IMR-90 (cell line): ENCODE measurements at regions not wholly inside any gene's neighbourhood (a gene's known extent, or its start where the extent isn't known, plus 50 kb on each side); places are given as distances from the start of the nearest gene placed in this dataset.

ENCODE experiments used
- ATAC-seq: fragments of 200-7000 bp; cut with Tn5 transposase; 2 replicates; pipeline ENCODE4 v1.9.1; 2020; ENCODE audit warnings: low read depth, mild to moderate bottlenecking, moderate library complexity
- BruUV-seq: library from RNA; stranded (reverse); fragments of 400-500 nt; replicated peaks from 2 replicates; lab custom pipeline; 2021; lab: Mats Ljungman, UMichigan
- CTCF ChIA-PET: fragments of 300-600 bp; formaldehyde crosslinking; extraction: SDS; loops from one replicate; lab custom pipeline; 2021; ENCODE audit warnings: antibody characterized with exemption; lab: Yijun Ruan, JAX
- POLR2A ChIA-PET: fragments of 300-600 bp; sonication (Branson Sonifier 250); formaldehyde crosslinking; loops from one replicate; lab custom pipeline; 2022; ENCODE audit warnings: antibody characterized with exemption; ENCODE audit not compliant: unreplicated experiment; lab: Charles Lee
- DNase-seq: peaks from one replicate; pipeline ENCODE4 v3.0.0; 2013
- H2AFZ ChIP-seq: replicated peaks from 2 replicates; pipeline ENCODE3; 2013; ENCODE audit warnings: low read length, mild to moderate bottlenecking; ENCODE audit not compliant: poor library complexity
- H2AK5ac ChIP-seq: 2 replicates; pipeline ENCODE4 v1.6.1; 2013; ENCODE audit warnings: low read depth, low read length, inconsistent platforms
- H2AK9ac ChIP-seq: replicated peaks from 2 replicates; pipeline ENCODE3; 2013; ENCODE audit warnings: mild to moderate bottlenecking, low read depth, low read length, moderate library complexity; ENCODE audit not compliant: poor library complexity
- H2BK120ac ChIP-seq: 2 replicates; pipeline ENCODE4 v1.6.1; 2013; ENCODE audit warnings: low read depth, low read length, inconsistent platforms
- H2BK15ac ChIP-seq: 3 replicates; pipeline ENCODE4 v1.6.1; 2013; ENCODE audit warnings: low read depth, low read length, inconsistent platforms
- H2BK20ac ChIP-seq: 2 replicates; pipeline ENCODE4 v1.6.1; 2013; ENCODE audit warnings: low read depth, mild to moderate bottlenecking, inconsistent platforms, low read length, moderate library complexity
- H2BK5ac ChIP-seq: 2 replicates; pipeline ENCODE4 v1.6.1; 2013; ENCODE audit warnings: mild to moderate bottlenecking, low read depth, low read length, inconsistent platforms; ENCODE audit not compliant: poor library complexity, severe bottlenecking
- H3K14ac ChIP-seq: replicated peaks from 2 replicates; pipeline ENCODE4 v1.6.1; 2013; ENCODE audit warnings: low read depth, low read length, inconsistent platforms
- H3K18ac ChIP-seq: 2 replicates; pipeline ENCODE4 v1.6.1; 2013; ENCODE audit warnings: low read depth, low read length, control low read depth
- H3K23ac ChIP-seq: 2 replicates; pipeline ENCODE4 v1.6.1; 2013; ENCODE audit warnings: low read depth, low read length, inconsistent platforms
- H3K27ac ChIP-seq: 2 replicates; pipeline ENCODE4 v1.5.1; 2013; ENCODE audit warnings: mild to moderate bottlenecking, control low read depth, low read length; ENCODE audit not compliant: insufficient read depth
- H3K27me3 ChIP-seq: 2 replicates; pipeline ENCODE4 v1.6.1; 2013; ENCODE audit warnings: low read length; ENCODE audit not compliant: control insufficient read depth, insufficient read depth
- H3K36me3 ChIP-seq: 2 replicates; pipeline ENCODE4 v1.6.1; 2013; ENCODE audit warnings: low read length, mixed read lengths; ENCODE audit not compliant: control insufficient read depth, insufficient read depth
- H3K4ac ChIP-seq: 2 replicates; pipeline ENCODE4 v1.6.1; 2013; ENCODE audit warnings: low read depth, low read length, inconsistent platforms
- H3K4me1 ChIP-seq: 2 replicates; pipeline ENCODE4 v1.6.1; 2013; ENCODE audit warnings: low read length, mixed read lengths; ENCODE audit not compliant: control insufficient read depth, insufficient read depth
- H3K4me2 ChIP-seq: 2 replicates; pipeline ENCODE4 v1.6.1; 2013; ENCODE audit warnings: low read depth, mild to moderate bottlenecking, control low read depth, low read length, moderate library complexity
- H3K4me3 ChIP-seq: 2 replicates; pipeline ENCODE4 v1.5.1; 2013; ENCODE audit warnings: low read depth, mild to moderate bottlenecking, control low read depth, low read length, moderate library complexity; ENCODE audit not compliant: insufficient read depth
- H3K56ac ChIP-seq: 2 replicates; pipeline ENCODE4 v1.6.1; 2013; ENCODE audit warnings: low read length, inconsistent platforms; ENCODE audit not compliant: insufficient read depth; ENCODE audit errors: extremely low read depth
- H3K79me1 ChIP-seq, 2 experiments: 2 replicates each; pipeline ENCODE4 v1.6.1; 2013; ENCODE audit warnings: low read length in 2 of 2, inconsistent platforms in 1 of 2, low read depth in 1 of 2
- H3K9ac ChIP-seq: 2 replicates; pipeline ENCODE4 v1.6.1; 2013; ENCODE audit warnings: low read depth, low read length, control low read depth
- H3K9me1 ChIP-seq: 2 replicates; pipeline ENCODE4 v1.6.1; 2013; ENCODE audit warnings: low read length, inconsistent platforms; ENCODE audit not compliant: insufficient read depth
- H3K9me3 ChIP-seq: 2 replicates; pipeline ENCODE4 v1.6.1; 2013; ENCODE audit warnings: low read length; ENCODE audit not compliant: control insufficient read depth, insufficient read depth
- H4K20me1 ChIP-seq: 2 replicates; pipeline ENCODE4 v1.6.1; 2013; ENCODE audit warnings: low read length, inconsistent platforms; ENCODE audit not compliant: insufficient read depth
- H4K5ac ChIP-seq: 2 replicates; pipeline ENCODE4 v1.6.1; 2013; ENCODE audit warnings: mild to moderate bottlenecking, low read depth, low read length, control low read depth
- H4K8ac ChIP-seq, 2 experiments: 2 replicates each; pipeline ENCODE4 v1.6.1; 2013; ENCODE audit warnings: low read depth in 2 of 2, low read length in 2 of 2, control low read depth in 1 of 2, inconsistent platforms in 1 of 2
- H4K91ac ChIP-seq: 2 replicates; pipeline ENCODE4 v1.6.1; 2013; ENCODE audit warnings: low read depth, low read length, inconsistent platforms; ENCODE audit not compliant: insufficient read depth
- BHLHE40 ChIP-seq: fragments of 150-350 bp; IDR thresholded peaks from 2 replicates; pipeline ENCODE4 v1.6.1; 2016; ENCODE audit warnings: mild to moderate bottlenecking, low read depth, low read length
- CEBPB ChIP-seq: IDR thresholded peaks from 2 replicates; pipeline ENCODE4 v1.6.1; 2012; ENCODE audit warnings: low read depth, low read length, improper control_type of control experiment
- CHD1 ChIP-seq: IDR thresholded peaks from 2 replicates; pipeline ENCODE4 v1.6.1; 2012; ENCODE audit warnings: low read depth, low read length, improper control_type of control experiment
- ELK1 ChIP-seq: fragments of 150-350 bp; IDR thresholded peaks from 2 replicates; pipeline ENCODE4 v1.6.1; 2016; ENCODE audit warnings: low read depth, mild to moderate bottlenecking, low read length, moderate library complexity, borderline replicate concordance
- FOS ChIP-seq: fragments of 150-350 bp; IDR thresholded peaks from 2 replicates; pipeline ENCODE4 v1.6.1; 2016; ENCODE audit warnings: low read depth, low read length
- MAZ ChIP-seq: IDR thresholded peaks from 2 replicates; pipeline ENCODE4 v1.6.1; 2012; ENCODE audit warnings: low read depth, mild to moderate bottlenecking, low read length, improper control_type of control experiment, moderate library complexity, borderline replicate concordance
- MXI1 ChIP-seq: IDR thresholded peaks from 2 replicates; pipeline ENCODE4 v1.6.1; 2012; ENCODE audit warnings: low read depth, mild to moderate bottlenecking, low read length, moderate library complexity, borderline replicate concordance
- NFE2L2 ChIP-seq: fragments of 150-350 bp; IDR thresholded peaks from 2 replicates; pipeline ENCODE4 v1.6.1; 2016; ENCODE audit warnings: low read depth, mild to moderate bottlenecking, low read length
- POLR2A ChIP-seq: IDR thresholded peaks from 2 replicates; pipeline ENCODE4 v1.6.1; 2012; ENCODE audit warnings: mild to moderate bottlenecking, low read depth, low read length
- RAD21 ChIP-seq: IDR thresholded peaks from 2 replicates; pipeline ENCODE4 v1.6.1; 2012; ENCODE audit warnings: low read length, improper control_type of control experiment
- RCOR1 ChIP-seq: IDR thresholded peaks from 2 replicates; pipeline ENCODE4 v1.6.1; 2012; ENCODE audit warnings: mild to moderate bottlenecking, low read length, improper control_type of control experiment; ENCODE audit not compliant: insufficient replicate concordance
- RFX5 ChIP-seq: IDR thresholded peaks from 2 replicates; pipeline ENCODE4 v1.8.0; 2012; ENCODE audit warnings: low read depth, mild to moderate bottlenecking, low read length, moderate library complexity
- SMC3 ChIP-seq: fragments of 150-350 bp; IDR thresholded peaks from 2 replicates; pipeline ENCODE4 v1.6.1; 2016; ENCODE audit warnings: low read depth, mild to moderate bottlenecking, antibody characterized with exemption, low read length, moderate library complexity
- USF2 ChIP-seq: fragments of 150-350 bp; IDR thresholded peaks from 2 replicates; pipeline ENCODE4 v1.6.1; 2017; ENCODE audit warnings: mild to moderate bottlenecking, antibody characterized with exemption, low read length, low read depth
- WGBS, 2 experiments: methylation state at CpG; one replicate each; pipeline versions ENCODE4 v1.1.5 to v1.1.7; 2013; ENCODE audit warnings: missing lambda C conversion rate in 2 of 2; ENCODE audit not compliant: insufficient read length in 1 of 2; ENCODE audit errors: extremely low coverage in 2 of 2; 5-methylcytosine and 5-hydroxymethylcytosine counted together
- dilution Hi-C: fragments of 300-500 bp; cut with HindIII; formaldehyde crosslinking; loops from one replicate; pipeline ENCODE4 v1.14.3; 2018; ENCODE audit warnings: low sequenced_read_pairs; ENCODE audit not compliant: unreplicated experiment
- in situ Hi-C: fragments of 300-500 bp; cut with MboI; formaldehyde crosslinking; loops from 3 replicates; pipeline ENCODE4 v1.14.3; 2019; ENCODE audit warnings: low sequenced_read_pairs, inconsistent platforms, mixed read lengths
- intact Hi-C: fragments of 100-400 bp; cut with micrococcal nuclease; formaldehyde crosslinking; loops from 2 replicates; pipeline ENCODE4 v1.10.0; 2022

GRCh38 chr2:185895828-185896693 lies 157.5 kb downstream of the FSIP2 start (continued):
- no peak for TF ChIP-seq SMC3

- no TSS peak for BruUV-seq
- ATAC-seq (no peak), DNase-seq (no peak)
- Histone ChIP-seq H4K91ac (no peak overlapping the region), H3K23ac (no peak overlapping the region), H3K4me1 (no peaks in the 10 kb centered on the region), H3K56ac (no peak overlapping the region), H2AFZ (no peak overlapping the region), H2BK120ac (no peak overlapping the region), H2AK5ac (no peak overlapping the region), H3K9me1 (no peaks in the 10 kb centered on the region), H3K4me2 (no peak overlapping the region), H3K9me3 (0 out of 2 replicates have a peak, but pooled peaks cover 2% of the 10 kb centered on the region), H4K5ac (no peak overlapping the region), H3K4me3 (no peak overlapping the region), H4K8ac (no peak overlapping the region), H3K79me1 (no peaks in the 10 kb centered on the region), H3K9ac (no peak overlapping the region), H2BK20ac (no peak overlapping the region), H3K14ac (no peak overlapping the region), H2BK15ac (no peak overlapping the region), H2AK9ac (no peak overlapping the region), H3K4ac (no peak overlapping the region), H3K18ac (no peak overlapping the region), H3K27ac (no peak overlapping the region), H3K36me3 (no peaks in the 10 kb centered on the region), H2BK5ac (no peak overlapping the region), H3K27me3 (no peaks in the 10 kb centered on the region), H4K20me1 (no peaks in the 10 kb centered on the region)
- in situ Hi-C loops = no loop called here
- CTCF ChIA-PET = no interaction called here
- no CpG with 5 or more reads among the region's 1 CpG for WGBS, 2 experiments
- intact Hi-C loops = no loop called here
- dilution Hi-C loops = no loop called here
- POLR2A ChIA-PET = no interaction called here
- TF ChIP-seq CEBPB (no peak), MXI1 (no peak), MAZ (no peak), USF2 (no peak), SMC3 (no peak), RCOR1 (no peak), FOS (no peak), RFX5 (no peak), RAD21 (no peak), CHD1 (no peak), ELK1 (no peak), POLR2A (no peak), NFE2L2 (no peak), BHLHE40 (no peak)
Measured at GRCh38 chr2:185899366-185899765, 160.8 kb downstream of the FSIP2 start.
